HG03457 (cell line): ENCODE measurements at regions not wholly inside any gene's neighbourhood (a gene's known extent, or its start where the extent isn't known, plus 50 kb on each side); places are given as distances from the start of the nearest gene placed in this dataset.
"Not testable (repeated sequence)": the region's sequence is repeated elsewhere in the genome, so short reads cannot be mapped to it uniquely, and the experiment has no call there.

Experiments
- ATAC-seq: cut with Tn5 transposase; IDR thresholded peaks from one replicate; pipeline ENCODE4 v1.9.1; 2021; ENCODE audit warnings: moderate number of reproducible peaks; ENCODE audit not compliant: unreplicated experiment

GRCh38 chr18:51248685-51249084, 51.2 kb upstream of the MEX3C start:
- no peak for ATAC-seq

- no peak for ATAC-seq
Measured at GRCh38 chr18:51250006-51250405, 52.5 kb upstream of the MEX3C start.

- ATAC-seq, result no peak
Measured at GRCh38 chr18:51250458-51251024, 53.1 kb upstream of the MEX3C start.

- ATAC-seq, result peak; percentile 96
Measured at GRCh38 chr18:51251625-51252024, 54.1 kb upstream of the MEX3C start.

- ATAC-seq, result no peak
Measured at GRCh38 chr18:51253476-51253875, 56.0 kb upstream of the MEX3C start.

- ATAC-seq, result no peak
Measured at GRCh38 chr18:51255693-51256092, 58.2 kb upstream of the MEX3C start.

GRCh38 chr18:51257150-51257549, 59.7 kb upstream of the MEX3C start:
- ATAC-seq, result no peak

GRCh38 chr18:51260118-51260517, 62.6 kb upstream of the MEX3C start:
- no peak for ATAC-seq

GRCh38 chr18:51266077-51266476, 68.6 kb upstream of the MEX3C start:
- not testable (repeated sequence) for ATAC-seq

- no peak for ATAC-seq
Measured at GRCh38 chr18:51266773-51267172, 69.3 kb upstream of the MEX3C start.

GRCh38 chr18:51273437-51273836, 76.0 kb upstream of the MEX3C start:
- no peak for ATAC-seq

- no peak for ATAC-seq
Measured at GRCh38 chr18:51275712-51276476, 78.4 kb upstream of the MEX3C start.

- no peak for ATAC-seq
Measured at GRCh38 chr18:51278045-51278649, 80.7 kb upstream of the MEX3C start.

- ATAC-seq, result peak; percentile 76
Measured at GRCh38 chr18:51279367-51279984, 82.0 kb upstream of the MEX3C start.

GRCh38 chr18:51287818-51288508, 90.5 kb upstream of the MEX3C start:
- ATAC-seq, result no peak

GRCh38 chr18:51288582-51288981, 91.1 kb upstream of the MEX3C start:
- ATAC-seq, result no peak

GRCh38 chr18:51290860-51291259, 93.4 kb upstream of the MEX3C start:
- ATAC-seq, result no peak

GRCh38 chr18:51300912-51301311, 103.4 kb upstream of the MEX3C start:
- no peak for ATAC-seq

GRCh38 chr18:51301376-51301775, 103.9 kb upstream of the MEX3C start:
- ATAC-seq, result no peak

- ATAC-seq, result no peak
Measured at GRCh38 chr18:51316677-51317076, 119.2 kb upstream of the MEX3C start.

GRCh38 chr18:51321696-51322095, 124.2 kb upstream of the MEX3C start:
- ATAC-seq, result no peak
